GM21515 (cell line): ENCODE measurements at regions not wholly inside any gene's neighbourhood (a gene's known extent, or its start where the extent isn't known, plus 50 kb on each side); places are given as distances from the start of the nearest gene placed in this dataset.
A peak's percentile ranks its signal among the peaks of the same experiment; 100 is the strongest.
"Not testable (repeated sequence)": the region's sequence is repeated elsewhere in the genome, so short reads cannot be mapped to it uniquely, and the experiment has no call there.

Source experiments
- ATAC-seq: cut with Tn5 transposase; IDR thresholded peaks from one replicate; pipeline ENCODE4 v1.9.1; 2021; ENCODE audit not compliant: unreplicated experiment

DNA sequence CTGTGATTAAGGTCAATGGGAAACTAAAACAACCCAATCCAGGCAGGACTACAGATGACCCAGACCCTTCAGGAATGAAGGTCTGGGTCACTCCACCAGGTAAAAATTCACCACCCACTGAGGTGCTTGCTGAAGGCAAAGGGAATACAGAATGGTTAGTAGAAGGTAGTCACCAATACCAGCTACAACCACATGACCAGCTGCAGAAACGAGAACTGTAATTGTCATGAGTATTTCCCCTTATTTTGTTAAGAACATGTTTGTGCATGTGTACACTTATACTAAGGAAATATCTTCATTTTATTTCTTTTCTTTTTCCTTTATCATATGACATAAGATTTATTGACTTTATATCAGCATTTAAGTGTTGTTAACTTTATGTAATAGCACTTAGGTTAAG lies 126.1 kb upstream of the ZC3H12C start:
- ATAC-seq: not testable (repeated sequence)

DNA sequence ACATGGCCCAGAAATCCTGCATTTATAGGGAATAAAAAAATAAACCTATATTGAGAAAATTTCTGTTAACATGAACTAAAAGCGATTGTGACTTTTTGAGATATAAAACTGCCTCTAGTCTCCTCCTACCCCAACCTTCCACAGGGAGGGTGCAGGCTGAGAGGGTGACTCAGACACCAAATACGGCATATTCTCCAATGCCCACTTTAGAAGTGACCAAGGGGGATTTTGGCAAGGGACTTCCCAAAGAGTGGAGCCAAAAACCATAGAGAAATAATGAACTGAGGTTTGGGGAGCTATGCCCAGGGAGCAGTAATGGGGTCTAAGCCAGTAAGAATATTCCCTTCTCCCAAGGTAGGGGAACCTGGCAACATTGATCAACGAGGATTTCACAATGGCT lies 124.9 kb upstream of the ZC3H12C start:
- ATAC-seq: no peak

DNA sequence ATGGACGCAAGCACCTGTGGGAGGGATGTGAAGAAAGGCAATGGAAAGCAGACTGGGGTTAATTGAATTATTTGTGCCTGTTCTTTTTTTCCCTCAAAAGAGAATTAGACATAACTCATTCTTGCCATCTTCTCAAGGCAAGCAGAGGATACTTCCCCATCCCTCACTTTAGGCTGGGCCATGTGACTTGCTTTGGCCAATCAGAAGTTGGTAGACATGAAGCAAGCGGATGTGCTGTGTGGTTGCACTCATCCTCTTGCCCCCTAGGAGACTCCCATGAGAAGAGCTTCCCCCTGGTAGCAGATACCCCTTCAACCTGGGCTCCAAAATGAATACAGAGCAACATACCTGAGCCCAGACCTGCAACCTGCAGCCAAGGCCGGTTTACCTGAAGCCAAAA lies 124.4 kb upstream of the ZC3H12C start:
- ATAC-seq: no peak

DNA sequence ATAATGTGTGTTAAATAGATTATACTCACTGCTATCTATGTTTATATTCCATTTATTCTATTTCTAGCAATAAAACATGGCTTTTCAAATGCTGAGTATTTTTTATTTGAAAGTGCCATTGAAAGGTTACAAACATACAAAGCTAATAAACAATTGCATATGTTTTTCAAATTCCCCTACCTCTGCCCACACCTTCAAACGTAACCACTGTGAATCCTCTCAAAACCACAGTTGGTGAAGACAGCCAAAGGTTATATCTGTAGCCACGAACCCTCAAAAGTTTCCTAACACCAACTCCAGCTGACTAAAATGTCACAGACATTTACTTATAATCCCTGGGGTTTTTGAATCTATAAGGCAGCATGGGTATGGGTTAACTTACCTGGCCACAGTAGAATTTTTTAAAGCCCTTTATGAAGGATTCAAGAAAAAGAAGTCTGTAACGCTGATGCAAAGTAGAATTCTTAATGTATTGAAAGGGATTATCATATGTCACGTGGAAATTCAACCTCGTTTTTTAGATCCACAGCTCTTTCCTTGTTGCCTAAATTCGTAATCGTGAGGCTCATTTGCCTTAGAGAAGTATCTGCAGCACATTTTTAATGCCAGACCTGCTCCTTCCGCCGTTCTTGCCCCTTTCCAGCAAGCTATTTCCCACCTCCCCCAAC lies 122.5 kb upstream of the ZC3H12C start:
- peak; percentile 50 for ATAC-seq

DNA sequence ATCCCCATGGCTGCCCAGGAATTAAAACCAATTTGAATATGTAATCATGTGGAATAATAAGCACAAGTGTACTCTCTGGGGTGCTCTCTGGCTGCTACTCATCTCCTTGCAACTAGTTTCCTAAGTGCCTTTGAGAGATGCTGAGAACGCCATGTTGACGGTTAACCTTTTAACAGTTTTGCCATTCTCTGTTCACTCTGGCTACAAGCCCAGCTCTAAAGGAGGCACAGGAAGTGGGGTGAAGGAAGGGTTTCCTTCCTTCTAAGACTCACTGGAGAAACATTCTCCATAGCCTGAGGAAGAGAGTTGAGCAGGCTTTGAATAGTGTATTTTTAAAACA lies 122.0 kb upstream of the ZC3H12C start:
- ATAC-seq: no peak

DNA sequence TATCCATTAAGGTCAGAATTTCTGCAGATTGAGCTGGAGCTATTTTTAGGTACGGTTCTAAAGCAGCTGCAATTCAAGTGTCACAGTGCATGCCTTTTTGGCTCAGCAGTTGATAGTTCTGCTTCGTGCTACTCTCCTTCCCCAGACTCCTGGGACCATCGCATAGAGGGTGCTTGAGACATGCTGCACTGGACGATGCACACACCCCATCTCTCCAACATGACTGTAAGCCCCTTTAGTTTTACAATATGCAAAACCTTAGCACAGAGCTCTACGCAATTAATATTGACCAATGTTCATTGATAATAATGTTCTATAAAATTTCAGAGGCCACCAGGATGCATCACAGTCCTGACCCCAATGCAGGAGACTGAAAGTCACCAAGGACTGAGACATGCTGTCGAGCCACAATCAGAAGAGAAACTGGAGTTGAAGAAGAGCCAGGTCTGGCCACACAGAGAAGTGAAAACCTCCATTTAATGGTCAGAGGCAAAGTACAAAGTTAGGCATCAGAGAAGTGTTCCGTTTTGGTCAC lies 120.9 kb upstream of the ZC3H12C start:
- peak; percentile 82 for ATAC-seq

DNA sequence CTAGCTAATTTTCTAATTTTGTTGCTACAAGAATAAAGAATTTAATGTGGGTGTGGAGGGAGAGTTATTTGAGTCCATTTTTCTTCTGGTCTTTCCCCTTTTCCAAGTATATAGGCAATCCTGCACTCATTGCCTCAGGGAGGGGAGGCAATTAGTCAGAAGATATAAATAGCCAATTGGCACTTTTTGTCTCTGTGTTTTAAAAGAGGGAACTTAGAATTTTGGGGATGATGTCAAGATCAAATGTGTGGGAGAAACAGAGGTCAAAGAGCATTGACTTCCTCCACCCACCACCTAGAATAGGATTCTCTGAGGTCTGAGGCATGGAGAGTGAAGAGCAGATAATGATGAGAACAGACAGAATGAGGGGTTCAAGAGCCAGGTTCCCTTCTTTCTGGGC lies 120.3 kb upstream of the ZC3H12C start:
- ATAC-seq: no peak

DNA sequence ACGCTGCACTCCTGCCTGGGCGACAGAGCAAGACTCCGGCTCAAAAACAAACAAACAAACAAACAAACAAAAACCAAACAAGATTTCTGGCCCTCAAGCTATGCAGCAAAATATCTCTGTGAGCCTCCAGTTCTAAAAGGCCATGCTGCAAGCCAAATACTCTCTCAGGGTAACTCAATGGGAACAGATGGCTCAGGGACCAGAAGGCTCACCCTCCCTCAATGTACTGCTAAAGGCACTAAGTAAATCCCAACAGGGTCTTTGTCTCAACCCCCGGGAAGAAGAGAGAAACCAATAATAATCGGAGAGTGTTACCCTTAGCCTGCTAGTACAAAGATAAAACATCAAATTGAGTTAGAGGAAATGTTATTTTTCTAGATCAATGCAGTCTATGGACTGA lies 119.7 kb upstream of the ZC3H12C start:
- no peak for ATAC-seq

DNA sequence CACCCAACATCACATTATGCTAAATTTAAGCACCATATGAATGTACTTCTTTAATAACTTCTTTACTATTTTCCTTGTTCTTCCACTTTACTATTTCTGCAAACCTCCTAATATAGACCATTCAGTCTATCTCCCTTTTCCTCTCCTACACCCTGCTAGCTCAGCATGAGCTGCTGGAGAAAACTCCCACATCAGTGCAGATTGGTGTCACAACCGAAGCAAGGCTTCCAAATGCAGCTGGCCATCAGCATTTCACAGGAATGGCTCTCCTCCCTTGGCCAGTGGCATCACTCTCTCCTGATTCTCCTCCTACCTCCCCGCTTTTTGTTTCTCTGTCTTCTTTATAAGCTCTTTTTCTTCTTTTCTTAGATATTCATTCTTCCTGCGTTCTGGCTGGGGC lies 118.7 kb upstream of the ZC3H12C start:
- ATAC-seq: no peak

DNA sequence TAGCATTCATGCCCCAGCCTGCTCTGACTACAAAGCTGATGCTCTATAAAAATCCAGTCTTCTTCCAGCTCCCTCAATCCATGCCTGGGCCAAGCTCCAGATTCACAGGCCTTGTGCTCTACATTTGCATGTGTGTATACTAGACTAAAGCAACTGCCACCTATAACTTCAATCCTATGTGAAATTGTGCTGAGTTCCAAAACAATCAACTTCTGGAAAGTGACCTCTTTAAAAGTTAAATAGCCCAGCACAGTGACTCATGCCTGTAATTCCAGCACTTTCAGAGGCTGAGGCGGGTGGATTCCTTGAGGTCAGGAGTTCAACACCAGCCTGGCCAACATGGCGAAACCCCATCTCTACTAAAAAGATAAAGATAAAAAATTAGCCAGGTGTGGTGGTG lies 114.3 kb upstream of the ZC3H12C start:
- no peak for ATAC-seq

DNA sequence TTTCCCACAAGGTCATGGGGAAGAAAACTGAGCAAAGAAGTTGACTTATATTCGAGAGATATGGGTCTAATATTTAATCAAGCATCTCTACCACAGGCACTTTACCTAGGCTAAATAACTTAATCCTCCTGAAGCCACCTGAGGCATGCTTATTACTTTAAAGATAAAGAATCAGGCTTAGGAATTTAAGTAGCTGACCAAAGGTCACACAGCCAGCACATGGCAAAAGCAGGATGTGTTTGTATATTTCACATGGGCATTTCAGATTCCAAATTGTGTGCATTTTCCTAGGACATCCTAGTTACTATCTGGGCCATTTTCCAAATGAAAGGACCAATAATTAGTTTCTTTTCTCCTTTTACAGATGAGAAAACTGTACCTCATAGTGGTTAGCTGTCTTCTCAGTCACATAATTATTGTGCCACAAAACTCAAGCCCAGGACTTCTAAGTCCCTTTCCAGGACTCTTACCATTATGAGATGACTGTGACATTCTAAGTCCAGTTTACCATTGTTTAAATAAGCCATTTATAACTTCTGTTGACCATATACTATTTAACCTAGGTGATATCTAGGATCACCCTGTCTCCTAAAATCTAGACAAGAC lies 112.1 kb upstream of the ZC3H12C start:
- ATAC-seq: no peak

DNA sequence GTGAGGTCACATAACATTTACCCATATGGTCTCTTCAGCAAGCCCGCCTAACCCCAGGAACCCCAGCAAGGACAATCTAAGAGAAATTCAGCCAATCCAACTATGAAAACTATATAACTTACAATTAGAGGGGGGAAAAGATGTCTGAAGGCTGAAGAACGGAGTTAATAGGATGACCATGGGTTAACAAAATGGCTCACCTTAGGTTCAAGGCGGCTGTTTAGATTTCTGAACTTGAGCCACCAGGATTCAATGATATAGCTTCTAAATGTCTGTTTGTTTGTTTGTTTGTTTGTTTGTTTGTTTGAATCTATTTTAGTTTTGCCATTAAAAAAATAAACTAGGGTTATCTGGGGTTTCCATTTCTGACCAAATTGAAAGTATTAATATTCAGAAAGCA lies 109.8 kb upstream of the ZC3H12C start:
- no peak for ATAC-seq

DNA sequence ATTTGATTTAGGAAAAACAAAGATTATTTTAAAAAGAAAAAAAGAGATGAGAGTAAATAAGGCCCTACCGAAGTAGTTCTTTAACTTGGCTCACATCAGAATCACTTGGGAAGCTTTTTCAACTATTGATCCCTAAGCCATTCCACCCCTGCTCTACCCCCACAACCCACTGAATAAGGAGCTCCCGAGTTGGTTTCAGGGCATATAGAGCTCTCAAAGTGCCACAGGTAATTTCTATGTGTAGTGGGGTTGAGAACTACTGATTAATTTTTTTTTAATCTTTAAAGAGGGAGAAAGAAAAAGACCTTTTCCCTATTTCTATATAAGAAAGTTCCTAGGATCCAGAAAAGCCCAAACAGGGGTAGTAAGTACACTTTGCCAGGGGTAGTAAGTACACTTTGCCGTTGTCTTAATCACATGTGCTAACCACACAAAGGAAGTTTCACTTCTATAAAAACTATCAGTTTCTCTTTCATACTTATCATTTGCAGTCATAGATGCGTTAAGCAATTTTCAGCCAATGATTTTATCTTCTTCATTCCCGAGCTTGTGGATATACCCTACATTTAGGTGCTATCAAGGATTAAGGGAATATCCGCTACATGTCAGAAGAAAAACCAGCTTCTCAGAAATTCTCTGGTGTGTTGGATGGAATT lies 108.4 kb upstream of the ZC3H12C start:
- ATAC-seq: peak; percentile 97

DNA sequence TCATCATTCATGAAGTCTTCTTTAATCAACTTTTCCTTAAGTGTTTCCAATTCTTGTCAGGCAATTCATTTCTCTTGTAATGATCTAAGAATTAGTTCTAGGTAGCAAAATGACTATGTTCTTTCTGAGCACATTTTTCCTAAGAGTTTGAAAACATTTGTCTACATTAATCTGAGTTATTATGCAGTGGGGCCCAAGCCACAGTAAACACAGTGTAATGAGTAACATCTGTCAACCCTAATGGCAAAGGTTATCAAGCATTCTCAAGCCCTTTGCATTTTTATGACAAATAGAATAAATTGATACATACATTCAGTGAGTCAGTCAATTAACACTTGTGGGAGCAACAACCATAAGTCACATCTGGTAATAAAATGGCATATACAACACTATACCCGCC lies 106.7 kb upstream of the ZC3H12C start:
- ATAC-seq: no peak

DNA sequence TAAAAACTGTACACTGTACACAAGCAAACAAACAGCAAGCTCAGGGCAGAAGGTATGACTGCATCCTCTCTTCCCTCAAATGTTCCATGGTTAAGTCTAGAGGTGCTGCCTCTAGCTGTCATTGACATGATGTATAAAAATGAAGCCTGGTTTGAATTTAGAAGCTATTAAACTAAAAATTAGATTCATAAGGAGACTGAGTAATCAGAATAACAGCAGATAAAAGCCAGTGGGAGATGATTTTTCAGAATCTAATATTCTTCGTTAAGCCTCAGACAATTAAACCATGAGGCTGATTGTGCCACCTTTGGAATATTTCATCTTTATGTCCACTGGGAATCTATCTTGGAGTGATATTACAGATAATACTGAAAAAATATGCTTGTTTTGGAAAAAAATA lies 101.4 kb upstream of the ZC3H12C start:
- no peak for ATAC-seq

DNA sequence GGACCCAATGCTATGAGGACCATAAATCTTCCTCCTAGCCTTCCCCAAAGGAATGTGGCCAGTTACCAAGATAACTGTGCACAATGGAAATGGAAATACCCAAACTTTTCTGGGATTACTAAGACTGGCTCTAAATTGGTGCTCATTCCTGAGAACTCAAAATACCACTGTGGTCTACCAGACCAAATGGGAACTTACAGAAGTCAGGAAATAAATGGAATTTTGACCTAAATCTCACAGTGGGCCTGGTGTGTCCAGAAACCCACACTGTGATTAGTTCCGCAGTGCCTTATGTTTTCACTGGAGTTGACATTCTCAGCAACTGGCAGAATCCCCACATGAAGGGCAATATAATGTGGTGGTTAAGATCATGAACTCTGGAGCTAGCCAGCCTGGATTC lies 99.4 kb upstream of the ZC3H12C start:
- no peak for ATAC-seq

DNA sequence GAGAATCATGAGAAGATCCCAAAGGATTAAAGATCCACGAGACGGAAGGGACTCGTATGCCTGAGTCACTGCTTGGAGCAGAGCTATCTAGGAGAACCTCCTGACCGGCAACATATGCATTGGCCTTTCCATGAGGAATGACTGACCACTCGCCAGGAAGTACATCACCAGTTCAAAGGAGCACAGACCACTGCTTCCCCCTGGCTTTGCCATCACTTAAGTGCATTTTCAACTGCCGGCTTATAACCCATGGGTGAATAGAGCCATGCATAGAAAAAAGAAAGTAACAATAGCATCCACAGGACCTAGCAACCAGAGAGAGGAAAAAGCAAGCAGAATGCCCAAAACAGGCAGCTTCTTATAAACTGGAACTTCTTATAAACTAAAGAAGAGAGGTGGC lies 98.3 kb upstream of the ZC3H12C start:
- no peak for ATAC-seq

DNA sequence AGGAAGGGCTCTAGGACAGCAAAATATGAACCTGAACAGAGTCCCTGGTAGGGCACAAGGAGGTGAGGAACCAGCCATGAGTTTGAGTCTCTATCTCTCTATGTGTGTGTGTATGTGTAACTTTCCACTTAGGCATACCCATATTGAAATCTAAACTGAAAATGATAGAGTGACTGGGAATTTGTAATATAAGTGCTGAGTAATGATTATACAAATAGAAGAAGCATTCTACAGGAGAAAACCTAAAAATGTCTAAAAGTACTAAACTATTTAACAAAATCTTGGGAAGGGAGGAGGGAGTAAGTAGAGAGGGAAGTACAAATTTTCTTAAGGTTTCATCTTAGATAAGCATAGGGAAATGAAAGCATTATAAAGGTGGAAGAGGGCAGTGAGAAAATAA lies 97.1 kb upstream of the ZC3H12C start:
- ATAC-seq: no peak

DNA sequence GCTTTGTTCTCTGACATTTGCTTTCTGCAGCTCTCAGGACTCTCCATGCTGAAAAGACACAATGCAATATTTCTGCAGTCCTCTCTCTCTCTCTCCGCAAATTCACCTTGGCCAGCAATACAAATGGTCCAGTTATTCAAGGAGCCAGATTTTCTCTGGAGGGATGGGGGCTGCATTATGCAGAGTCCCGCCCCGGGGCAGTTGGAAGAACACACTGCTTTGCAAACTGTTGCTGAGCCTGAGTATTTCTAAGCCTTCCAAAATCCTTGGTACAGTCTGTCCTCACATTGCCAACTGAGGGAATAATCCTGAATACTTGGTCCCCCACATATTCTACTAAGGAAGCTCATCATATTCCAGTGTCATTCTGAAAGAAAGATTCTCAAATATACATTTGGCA lies 94.3 kb upstream of the ZC3H12C start:
- ATAC-seq: no peak

DNA sequence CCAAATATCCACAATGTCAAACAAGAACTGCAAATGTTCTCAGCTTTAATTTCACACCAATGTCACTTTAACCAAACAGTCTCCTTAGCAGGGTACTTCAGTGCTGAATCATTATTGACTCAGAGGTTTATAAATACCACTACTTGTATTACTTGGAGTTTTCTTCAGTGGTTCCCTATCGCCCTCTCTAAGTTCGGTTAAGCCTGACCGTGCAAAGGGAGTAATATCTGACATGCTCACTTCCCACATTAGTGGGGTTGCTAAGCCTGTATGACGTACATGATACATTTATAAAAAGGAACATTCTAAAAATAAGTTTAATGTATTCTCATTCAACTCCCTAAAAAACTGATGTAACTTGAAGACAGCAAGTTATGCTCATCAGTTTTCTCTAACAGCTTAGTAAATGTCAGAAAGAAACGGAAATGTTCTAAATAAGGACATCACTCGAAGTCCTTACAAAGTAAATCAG lies 93.1 kb upstream of the ZC3H12C start:
- peak; percentile 96 for ATAC-seq

DNA sequence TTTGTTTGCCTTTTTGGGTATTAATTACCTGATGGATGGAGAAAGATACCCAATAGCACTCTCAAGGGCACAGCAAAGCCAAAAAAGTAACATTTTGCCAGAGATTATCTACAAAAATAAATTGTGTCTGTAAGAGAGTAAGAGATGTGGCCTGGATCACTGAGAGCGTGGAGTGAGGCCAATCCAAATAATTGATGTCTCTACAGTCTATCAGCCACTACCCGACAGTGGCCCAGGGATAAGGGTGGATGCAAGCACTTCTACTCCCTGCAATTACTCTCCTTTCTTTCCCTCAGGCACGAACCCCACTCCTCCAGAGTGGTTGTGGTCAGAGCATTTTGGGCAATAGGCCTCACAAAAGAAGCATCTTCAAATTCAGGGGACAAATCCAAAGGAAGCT lies 92.3 kb upstream of the ZC3H12C start:
- ATAC-seq: no peak

DNA sequence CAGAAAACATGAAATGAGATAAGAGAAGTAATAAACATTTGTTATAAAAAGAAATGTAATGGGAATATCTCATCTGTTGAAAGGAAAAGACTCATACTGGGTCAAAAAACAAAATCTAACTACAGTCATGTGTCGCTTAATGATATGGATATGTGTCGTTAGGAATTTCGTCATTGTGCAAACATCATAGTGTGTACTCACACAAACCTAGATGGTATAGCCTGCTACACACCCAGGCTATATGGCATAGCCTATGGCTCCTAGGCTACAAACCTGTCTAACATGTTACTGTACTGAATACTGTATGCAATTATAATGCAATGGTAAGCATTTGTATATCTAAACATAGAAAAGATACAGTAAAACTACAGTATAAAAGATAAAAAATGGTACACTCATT lies 89.8 kb upstream of the ZC3H12C start:
- ATAC-seq: no peak
